ENCODE measurements at regions not wholly inside any gene's neighbourhood (a gene's known extent, or its start where the extent isn't known, plus 50 kb on each side); places are given as distances from the start of the nearest gene placed in this dataset.
"Not testable (repeated sequence)": the region's sequence is repeated elsewhere in the genome, so short reads cannot be mapped to it uniquely, and the experiment has no call there.

DNA sequence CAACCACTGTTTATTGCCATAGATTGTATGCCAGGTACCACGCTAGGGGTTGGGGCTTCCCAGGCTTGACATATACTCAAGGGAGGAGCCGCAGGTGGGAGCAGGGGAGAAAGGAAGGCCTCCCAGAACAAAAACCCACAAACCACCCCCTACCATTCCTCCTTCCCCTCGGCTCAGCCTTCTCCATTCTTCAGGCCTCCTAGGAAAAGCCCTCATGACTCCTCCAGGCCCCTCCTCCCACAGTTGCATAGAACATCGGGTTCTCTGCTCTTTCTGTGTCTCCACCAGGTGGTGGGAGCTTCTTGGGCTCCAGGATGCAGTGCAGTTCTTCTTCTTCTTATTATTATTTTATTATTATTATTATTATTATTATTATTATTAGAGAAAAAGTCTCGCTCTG, 80.3 kb downstream of the ZFP36L2 start:
- DNase-seq = no peak

DNA sequence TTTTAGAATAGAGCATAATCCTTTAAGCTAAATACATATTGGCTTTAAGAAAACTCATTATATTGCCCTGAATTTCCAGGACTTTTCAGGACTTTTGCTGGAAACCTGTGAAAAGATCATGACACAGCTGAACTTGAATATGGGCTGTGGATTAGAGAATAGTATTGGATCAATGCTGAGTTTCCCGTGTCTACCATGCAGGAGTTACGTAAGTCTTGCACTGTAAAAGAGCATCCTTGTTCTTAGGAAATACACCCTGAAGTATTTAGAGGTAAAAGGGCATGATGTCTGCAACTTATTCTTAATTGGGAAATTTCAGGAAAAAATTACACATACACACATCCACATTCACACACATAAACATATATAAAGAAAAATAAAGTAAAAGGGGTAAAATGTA, 82.1 kb downstream of the ZFP36L2 start:
- no peak for DNase-seq

GRCh38 chr2:43143756-43144155, 82.7 kb downstream of the ZFP36L2 start:
- no peak for DNase-seq

GRCh38 chr2:43142921-43143438, 83.4 kb downstream of the ZFP36L2 start:
- no peak for DNase-seq

DNA sequence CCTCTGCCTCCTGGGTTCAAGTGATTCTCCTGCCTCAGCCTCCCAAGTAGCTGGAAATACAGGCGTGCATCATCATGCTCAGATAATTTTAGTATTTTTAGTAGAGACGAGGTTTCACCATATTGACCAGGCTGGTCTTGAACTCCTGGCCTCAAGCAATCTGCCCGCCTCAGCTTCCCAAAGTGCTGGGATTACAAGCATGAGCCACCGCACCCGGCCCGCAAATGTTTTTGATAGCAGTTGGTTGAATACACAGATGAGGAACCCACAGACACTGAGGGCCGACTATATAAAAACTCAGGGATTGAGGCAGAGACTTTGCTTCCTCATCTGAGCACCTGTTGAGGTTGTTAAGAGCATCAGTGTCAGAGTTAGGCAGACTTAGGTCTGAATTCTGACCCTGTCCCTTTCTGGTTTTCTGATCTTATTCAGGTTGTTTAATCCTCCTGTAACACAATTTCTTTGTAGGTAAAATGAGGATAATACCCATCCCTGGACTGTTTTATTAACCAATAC, 84.7 kb downstream of the ZFP36L2 start:
- not testable (repeated sequence) for DNase-seq

DNA sequence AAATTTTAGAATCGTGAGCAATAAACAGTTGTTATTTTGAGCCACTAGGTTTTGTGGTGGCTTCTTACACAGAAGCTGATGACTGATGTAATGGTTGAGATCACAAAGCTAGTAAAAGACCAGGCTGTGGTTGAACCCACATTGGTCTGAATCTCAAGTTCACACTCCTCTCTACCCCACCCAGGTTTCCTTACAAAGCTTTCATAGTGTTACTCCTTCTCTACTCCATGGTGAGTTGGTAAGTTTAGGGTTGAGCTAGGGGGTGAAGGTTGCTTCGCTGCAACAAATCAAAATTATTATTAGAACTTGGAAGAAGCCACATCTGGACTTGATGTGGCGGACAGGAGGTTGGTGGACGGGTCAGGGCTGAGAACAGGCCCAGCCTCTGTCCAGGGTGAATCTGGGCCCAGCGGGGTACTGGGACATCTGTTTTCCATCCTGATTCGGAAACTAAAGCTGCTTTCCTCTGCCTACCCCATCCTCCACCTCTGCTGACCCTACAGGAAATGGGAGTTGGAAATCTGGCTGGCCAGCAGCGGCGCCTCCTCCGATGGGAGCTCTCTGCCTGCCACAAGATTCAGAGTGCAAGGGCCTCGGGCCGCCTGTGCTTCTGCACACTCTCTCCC, 86.3 kb downstream of the ZFP36L2 start:
- DNase-seq = no peak

- no peak for DNase-seq
Observed at GRCh38 chr2:43139501-43139900, 86.9 kb downstream of the ZFP36L2 start.

GRCh38 chr2:43138441-43138840, 88.0 kb downstream of the ZFP36L2 start:
- no peak for DNase-seq

- no peak for DNase-seq
Observed at GRCh38 chr2:43136876-43137275, 89.5 kb downstream of the ZFP36L2 start.

DNA sequence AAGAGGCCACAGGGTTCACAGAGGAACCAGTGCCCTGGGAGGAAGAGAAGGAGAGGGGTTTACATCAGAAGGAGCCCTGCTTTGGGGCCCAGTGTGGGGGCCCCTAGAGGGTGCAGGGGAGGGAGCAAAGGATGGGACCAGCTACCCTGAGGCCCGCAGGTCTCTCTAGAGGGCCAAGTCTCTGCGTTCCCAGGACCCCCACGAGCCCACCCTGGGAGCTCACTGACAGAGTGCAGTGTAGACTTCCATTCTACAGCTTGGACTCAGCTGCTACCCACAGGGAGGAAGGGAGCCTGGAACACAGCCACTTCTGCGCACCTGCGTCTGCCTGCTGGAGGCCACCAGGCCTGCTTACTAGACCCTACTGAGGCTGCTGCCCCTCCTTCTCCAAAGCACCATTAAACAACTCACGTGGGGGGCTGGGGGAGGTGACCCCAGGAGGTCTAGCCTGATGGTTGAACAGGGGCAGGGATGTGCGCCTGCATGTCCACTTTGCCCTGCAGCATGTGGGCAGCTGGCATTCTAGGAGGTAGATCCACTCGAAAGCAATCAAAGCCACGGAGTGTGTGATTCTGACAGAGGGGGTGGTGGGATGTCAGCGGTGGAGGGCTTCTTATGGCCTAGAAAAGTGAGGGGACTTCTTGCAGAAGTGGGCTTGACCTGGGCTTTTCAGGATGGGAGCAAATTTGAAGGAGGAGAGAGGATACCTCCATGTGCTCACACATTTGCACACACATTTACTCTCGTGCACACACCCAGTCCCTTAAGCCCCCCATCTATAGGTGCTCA, 90.2 kb downstream of the ZFP36L2 start:
- DNase-seq = no peak

DNA sequence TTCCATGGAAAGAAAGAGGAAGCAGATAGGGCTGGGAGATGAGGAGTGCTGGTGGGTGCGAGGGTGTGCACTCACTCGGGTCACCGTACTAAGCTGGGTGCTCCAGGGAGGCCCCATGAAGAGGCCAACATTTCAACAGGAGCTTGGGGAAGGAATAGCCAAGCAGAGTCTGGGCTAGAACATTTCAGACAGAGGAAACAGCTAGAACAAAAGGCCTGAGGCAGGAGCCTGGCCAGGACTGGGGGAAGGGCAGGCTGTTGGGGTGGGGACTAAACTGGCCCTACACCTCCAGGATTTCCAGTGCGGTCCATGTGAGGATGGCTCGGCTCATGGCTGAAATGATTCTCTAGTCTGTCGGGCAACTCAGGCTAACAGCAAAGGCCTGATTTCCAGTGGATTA, 90.8 kb downstream of the ZFP36L2 start:
- no peak for DNase-seq

DNA sequence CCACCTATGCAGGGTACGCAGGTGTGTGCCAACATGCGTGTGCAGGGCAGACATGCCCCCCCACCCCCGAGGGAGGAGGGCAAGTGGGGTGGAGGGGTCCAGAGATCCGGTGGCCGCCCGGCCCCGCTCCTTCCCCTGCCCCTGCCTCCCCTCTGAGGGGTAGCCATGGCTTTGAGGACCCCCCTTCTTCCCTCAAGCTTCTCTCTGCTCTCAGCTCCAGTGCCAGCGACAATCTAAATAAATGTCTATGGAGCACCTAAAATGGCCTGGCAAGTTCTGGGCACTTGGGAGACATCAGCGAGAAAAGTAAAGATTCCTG, 91.9 kb downstream of the ZFP36L2 start:
- DNase-seq = no peak

DNA sequence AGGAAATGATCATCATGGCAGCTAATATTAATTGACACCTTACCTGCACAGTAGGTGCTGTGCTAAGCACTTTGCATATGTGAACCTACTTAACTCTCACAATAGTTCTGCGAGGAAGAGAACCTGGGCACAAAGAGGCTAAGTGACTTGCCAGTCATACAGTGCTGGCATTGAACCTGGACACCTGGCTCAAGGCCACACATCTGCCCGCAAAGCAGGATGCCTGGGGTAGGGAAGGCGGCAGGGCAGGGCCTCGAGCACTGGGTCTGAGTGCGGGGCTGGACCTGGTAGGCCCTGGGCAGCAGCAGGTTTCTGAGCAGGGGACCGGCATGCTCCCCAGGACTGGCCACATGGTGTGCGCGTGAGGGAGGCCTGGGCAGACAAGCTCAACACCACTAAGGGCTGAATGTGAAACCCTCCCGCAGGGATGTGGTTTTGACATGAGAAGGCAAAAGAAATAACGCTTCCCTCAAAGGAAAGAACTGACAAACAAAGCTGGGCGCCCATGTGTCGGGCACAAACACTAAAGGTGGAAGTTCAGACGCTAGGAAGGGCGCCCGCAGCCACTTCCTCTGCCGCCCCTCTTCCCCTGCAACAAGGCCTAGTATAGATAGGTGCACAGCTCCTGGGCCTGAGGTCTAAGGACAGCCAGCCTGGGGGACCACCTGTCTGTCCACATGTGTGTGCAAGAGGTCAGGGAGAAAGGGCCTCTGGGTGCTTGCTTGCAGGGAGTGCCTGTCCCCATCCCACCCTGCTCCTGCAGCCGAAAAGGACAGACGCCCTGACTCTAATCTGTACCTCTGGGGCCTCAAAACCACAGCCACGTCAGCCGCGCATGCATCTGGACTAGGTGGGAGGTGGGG, 92.5 kb downstream of the ZFP36L2 start:
- DNase-seq = no peak

GRCh38 chr2:43133336-43133707, 93.1 kb downstream of the ZFP36L2 start:
- DNase-seq = no peak

- no peak for DNase-seq
Observed at GRCh38 chr2:43132683-43133301, 93.6 kb downstream of the ZFP36L2 start.

DNA sequence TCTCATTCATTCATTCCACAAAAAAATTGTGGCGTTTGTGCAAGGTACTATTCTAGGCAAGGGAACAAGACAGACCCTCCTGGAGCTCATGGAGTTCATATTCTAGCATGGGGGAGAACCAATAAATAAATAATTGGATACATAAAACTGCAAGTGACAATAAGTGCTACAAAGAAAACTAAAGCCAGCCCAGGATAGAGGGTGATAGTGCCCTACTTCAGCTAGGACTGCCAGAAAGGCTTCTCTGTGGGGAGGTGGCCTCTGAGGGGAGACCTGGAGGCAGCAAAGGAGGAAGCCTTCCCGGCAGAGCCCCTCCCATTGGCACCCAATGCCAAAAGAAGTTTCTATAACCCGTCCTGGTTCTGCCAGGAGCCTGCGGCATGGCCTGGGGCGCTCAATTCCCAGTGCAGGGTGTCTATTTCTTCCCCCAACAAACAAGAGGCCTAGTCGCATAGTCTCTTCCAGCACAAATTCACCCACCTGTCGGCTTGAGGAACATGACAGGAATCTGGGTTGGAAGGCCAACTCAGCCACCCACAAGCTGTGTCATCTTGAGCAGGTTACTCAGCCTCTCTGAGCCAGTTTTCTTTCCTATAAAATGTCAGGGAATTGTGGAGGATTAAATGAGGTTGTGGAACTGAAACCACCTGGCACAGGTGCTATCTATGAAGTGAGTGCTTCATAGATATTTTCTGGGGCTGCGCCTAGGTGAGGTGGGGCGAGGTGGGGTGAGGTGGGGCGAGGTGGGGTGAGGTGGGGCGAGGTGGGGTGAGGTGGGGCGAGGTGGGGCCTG, 94.3 kb downstream of the ZFP36L2 start:
- DNase-seq = no peak

GRCh38 chr2:43131051-43131889, 95.1 kb downstream of the ZFP36L2 start:
- DNase-seq = no peak

DNA sequence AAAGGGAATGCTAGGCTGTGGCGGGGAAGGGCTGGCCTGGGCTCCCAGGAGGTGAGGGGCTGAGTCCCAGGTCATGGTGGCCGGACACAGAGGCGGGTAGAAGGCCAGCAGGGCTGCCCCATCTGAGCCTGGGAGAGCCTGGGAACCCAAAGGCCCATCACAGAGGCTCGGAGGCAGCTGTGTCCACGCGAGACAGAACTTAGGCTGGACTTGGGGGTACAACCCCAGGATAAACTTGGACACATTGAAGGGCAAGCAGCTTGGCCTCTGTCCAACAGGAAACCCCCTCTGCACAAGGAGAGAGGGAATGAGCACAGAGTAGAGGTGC, 95.9 kb downstream of the ZFP36L2 start:
- DNase-seq = no peak

- DNase-seq = no peak
Observed at GRCh38 chr2:43129676-43130547, 96.5 kb downstream of the ZFP36L2 start.

GRCh38 chr2:43128559-43128955, 97.8 kb downstream of the ZFP36L2 start:
- DNase-seq = no peak

Measured in tongue (tissue), 1 donor.